ENCODE measurements at regions not wholly inside any gene's neighbourhood (a gene's known extent, or its start where the extent isn't known, plus 50 kb on each side); places are given as distances from the start of the nearest gene placed in this dataset.

DNA sequence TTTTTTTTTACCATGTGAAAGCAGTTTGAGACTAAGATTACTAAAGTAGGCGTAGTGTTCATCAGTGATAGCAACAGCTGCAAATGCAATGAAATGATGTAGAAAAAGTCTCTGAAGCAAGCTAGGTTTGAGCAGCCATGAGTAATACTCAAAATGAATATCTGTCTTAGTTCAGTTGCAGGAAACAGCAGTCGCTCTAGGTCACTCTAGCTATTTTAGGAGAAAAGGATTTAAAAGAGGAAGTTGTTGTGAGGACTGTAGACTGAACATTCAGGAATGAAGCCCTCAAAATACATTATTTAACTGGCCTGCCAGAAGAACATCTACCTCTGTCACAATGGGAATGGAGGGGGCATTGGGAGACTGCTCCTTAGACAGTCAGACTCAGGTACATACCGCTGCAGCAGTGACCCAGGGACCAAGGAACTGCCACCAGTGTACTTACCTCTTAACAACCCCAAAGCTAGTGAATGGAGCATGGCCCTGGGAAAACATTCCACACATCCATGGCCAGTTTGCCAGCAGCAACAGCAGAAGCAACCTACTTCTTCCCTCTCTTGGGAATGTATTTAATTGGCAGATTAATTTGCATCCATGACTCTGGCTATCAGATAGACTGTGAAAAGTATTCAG, 243.0 kb upstream of the KHDRBS2 start:
- DNase-seq (ENCODE audit: low read depth, low spot score): no peak
- in situ Hi-C loops (cut with HindIII; ENCODE audit: low pct_unique_long_range_greater_than_20kb, low sequenced_read_pairs): no loop called here

- in situ Hi-C loops (cut with HindIII; ENCODE audit: low pct_unique_long_range_greater_than_20kb, low sequenced_read_pairs): no loop called here
Observed at GRCh38 chr6:62523630-62524029, 237.6 kb upstream of the KHDRBS2 start.

GRCh38 chr6:62519574-62519973, 233.5 kb upstream of the KHDRBS2 start:
- DNase-seq (ENCODE audit: low read depth, low spot score): no peak
- in situ Hi-C loops (cut with HindIII; ENCODE audit: low pct_unique_long_range_greater_than_20kb, low sequenced_read_pairs): no loop called here

More at GRCh38 chr6:62523630-62524029, 237.6 kb upstream of the KHDRBS2 start:
- DNase-seq (ENCODE audit: low read depth, low spot score): no peak

- DNase-seq (ENCODE audit: low read depth, low spot score): no peak
- in situ Hi-C loops (cut with HindIII; ENCODE audit: low pct_unique_long_range_greater_than_20kb, low sequenced_read_pairs): no loop called here
Observed at GRCh38 chr6:62516291-62517141, 230.5 kb upstream of the KHDRBS2 start.

- DNase-seq (ENCODE audit: low read depth, low spot score): no peak
- in situ Hi-C loops (cut with HindIII; ENCODE audit: low pct_unique_long_range_greater_than_20kb, low sequenced_read_pairs): no loop called here
Observed at GRCh38 chr6:62492192-62492822, 206.3 kb upstream of the KHDRBS2 start.

DNA sequence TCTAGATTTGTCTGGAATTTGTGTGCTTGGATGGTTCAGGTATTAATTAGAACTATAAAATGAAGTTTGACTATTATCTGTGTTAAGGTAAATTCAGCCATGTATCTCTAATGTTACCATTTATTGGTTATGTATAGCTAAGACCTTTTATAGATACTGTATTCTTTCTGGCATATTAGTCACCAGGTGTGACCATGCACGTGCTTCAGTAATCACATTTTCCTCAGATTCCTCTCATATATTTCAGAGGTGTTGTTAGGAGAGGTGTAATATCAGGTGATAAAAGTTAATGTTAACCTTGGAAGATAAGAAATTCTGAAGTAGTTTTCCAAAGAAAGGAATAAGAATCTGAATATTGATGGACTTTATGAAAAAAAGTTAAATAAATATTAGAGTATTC, 194.5 kb upstream of the KHDRBS2 start:
- in situ Hi-C loops (cut with HindIII; ENCODE audit: low pct_unique_long_range_greater_than_20kb, low sequenced_read_pairs): no loop called here
- DNase-seq (ENCODE audit: low read depth, low spot score): no peak

DNA sequence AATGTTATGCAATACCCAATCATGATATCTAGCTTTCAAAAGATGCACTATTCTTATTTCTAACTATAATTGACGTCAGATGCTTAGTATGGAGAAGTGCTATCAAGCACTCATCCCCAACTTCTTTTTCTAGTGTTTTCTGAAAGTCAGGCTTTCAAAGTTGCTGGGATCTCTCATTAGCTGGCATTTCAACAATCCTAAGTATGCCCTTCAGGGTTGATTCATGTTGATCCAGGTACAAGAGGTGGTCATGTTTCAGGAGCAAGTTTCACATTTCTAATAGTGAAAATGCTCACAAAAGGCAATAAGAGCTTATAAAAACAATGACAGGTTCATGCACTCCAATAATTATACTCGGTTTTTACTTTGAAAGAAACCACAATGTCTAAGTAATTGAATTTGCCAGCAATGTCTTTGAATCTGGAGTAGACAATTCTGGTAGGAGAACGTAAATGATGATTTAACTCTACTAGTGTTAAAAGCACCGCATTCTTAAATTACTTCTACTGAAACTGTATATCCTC, 193.7 kb upstream of the KHDRBS2 start:
- in situ Hi-C loops (cut with HindIII; ENCODE audit: low pct_unique_long_range_greater_than_20kb, low sequenced_read_pairs): no loop called here
- no peak for DNase-seq (ENCODE audit: low read depth, low spot score)

DNA sequence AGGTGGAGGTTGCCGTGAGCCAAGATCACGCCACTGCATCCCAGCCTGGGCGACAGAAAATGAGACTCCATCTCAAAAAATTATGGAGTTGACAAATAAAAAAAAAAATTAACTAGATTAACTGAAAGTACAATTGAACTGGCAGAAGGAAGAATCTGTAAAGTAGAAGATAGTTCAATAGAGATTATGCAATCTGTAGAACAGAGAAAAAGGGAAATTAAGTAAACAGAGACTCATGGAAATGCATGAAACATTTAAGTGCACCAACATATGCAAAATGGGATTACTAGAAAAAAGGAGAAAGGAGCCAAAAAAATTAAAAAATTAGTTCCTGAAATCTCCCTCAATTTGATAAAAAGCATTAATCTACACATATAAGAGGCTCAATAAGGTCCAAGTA, 188.8 kb upstream of the KHDRBS2 start:
- no peak for DNase-seq (ENCODE audit: low read depth, low spot score)
- in situ Hi-C loops (cut with HindIII; ENCODE audit: low pct_unique_long_range_greater_than_20kb, low sequenced_read_pairs): no loop called here

DNA sequence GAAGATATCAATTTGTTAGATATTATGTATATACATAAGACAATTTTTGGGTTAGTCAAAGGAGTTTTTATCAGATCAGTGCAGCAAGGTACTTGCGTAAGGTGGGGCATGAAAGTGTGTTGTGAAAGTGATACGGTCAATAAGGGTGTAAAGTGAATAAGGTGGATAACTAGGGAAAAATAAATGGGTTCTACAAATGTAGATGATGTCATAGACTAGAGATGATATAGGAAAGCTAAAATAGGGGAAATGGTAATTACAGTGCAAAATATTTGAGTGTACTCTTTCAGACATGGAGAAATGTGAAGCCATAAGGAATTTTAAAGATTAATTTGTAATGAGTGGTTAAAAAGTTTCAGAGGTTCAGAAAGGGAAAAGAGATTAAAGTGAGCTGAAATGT, 180.6 kb upstream of the KHDRBS2 start:
- in situ Hi-C loops (cut with HindIII; ENCODE audit: low pct_unique_long_range_greater_than_20kb, low sequenced_read_pairs): no loop called here
- no peak for DNase-seq (ENCODE audit: low read depth, low spot score)

DNA sequence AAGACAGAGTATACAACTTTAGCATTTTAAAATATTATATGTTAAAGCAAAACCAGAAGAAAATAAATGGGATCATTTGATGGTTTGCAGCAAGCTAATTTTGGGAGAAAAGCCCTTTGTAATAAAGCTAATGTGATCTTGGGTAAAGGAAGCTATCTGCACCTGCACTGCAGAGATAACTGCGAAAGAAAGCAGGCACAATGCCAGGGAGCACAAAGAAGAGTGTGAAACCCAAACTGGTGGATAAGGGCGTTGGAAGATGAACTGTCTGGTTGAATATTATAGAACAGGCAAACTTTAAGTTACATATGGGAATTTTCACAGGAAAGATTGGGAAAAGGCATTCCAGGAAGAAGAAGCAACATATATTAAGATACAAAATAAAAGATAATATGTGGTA, 179.2 kb upstream of the KHDRBS2 start:
- in situ Hi-C loops (cut with HindIII; ENCODE audit: low pct_unique_long_range_greater_than_20kb, low sequenced_read_pairs): no loop called here

GRCh38 chr6:62452586-62452985, 166.6 kb upstream of the KHDRBS2 start:
- in situ Hi-C loops (cut with HindIII; ENCODE audit: low pct_unique_long_range_greater_than_20kb, low sequenced_read_pairs): no loop called here
- DNase-seq (ENCODE audit: low read depth, low spot score): no peak

More for the DNA sequence above, 179.2 kb upstream of the KHDRBS2 start:
- DNase-seq (ENCODE audit: low read depth, low spot score): no peak

DNA sequence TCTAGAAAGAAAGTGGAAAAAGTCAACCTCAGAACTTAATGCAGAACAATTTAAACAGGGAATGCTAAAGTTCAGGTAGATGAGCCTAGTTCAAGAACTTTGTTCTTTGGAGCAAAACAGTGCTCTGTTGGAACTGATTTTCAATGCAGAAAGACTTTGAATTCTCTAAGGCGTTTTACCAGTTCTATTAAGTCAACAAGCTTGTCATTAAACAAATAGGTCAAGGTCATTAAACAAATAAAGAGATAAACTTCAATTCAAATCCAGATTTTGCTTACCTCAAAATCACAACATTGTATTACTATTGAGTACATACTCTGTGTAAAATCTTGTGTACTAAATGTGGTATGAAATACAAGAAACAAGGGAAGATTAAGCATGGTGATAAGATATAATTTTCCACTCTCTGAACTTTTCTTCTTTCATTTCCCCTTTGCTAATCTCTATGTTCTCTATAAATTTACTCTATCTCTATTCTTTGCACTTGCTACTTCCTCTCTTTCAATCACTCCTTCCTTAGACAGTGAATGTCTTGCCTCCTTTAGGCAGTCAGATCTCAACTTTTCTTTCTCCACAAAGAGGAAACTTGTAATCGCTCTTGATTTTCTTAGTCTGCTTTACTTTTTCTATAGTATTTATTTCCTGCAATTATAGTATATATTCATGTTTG, 160.8 kb upstream of the KHDRBS2 start:
- in situ Hi-C loops (cut with HindIII; ENCODE audit: low pct_unique_long_range_greater_than_20kb, low sequenced_read_pairs): no loop called here

GRCh38 chr6:62445521-62445920, 159.5 kb upstream of the KHDRBS2 start:
- in situ Hi-C loops (cut with HindIII; ENCODE audit: low pct_unique_long_range_greater_than_20kb, low sequenced_read_pairs): no loop called here
- DNase-seq (ENCODE audit: low read depth, low spot score): no peak

More for the DNA sequence above, 160.8 kb upstream of the KHDRBS2 start:
- no peak for DNase-seq (ENCODE audit: low read depth, low spot score)

- in situ Hi-C loops (cut with HindIII; ENCODE audit: low pct_unique_long_range_greater_than_20kb, low sequenced_read_pairs): no loop called here
- DNase-seq (ENCODE audit: low read depth, low spot score): no peak
Observed at GRCh38 chr6:62441182-62441581, 155.2 kb upstream of the KHDRBS2 start.

DNA sequence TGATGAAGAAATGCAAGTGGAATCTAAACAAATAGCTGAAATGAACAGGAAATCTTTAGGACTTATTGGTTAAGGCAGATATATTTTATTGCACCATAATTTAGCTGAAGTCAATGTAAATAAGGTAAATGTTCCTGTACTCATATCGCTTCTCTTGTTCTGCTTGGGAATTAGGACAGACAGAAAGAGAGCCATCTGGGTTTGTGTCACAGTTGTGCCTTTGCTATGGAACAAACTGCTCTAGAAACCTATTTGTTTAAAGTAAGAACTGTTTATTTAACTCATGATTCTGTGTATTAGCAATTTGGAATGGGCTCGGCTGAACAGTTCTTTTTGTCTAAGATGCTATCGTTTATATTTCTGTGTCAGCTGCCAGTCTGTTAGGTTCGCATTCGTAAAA, 143.8 kb upstream of the KHDRBS2 start:
- in situ Hi-C loops (cut with HindIII; ENCODE audit: low pct_unique_long_range_greater_than_20kb, low sequenced_read_pairs): no loop called here
- no peak for DNase-seq (ENCODE audit: low read depth, low spot score)

GRCh38 chr6:62400521-62401259, 114.7 kb upstream of the KHDRBS2 start:
- in situ Hi-C loops (cut with HindIII; ENCODE audit: low pct_unique_long_range_greater_than_20kb, low sequenced_read_pairs): no loop called here
- no peak for DNase-seq (ENCODE audit: low read depth, low spot score)

DNA sequence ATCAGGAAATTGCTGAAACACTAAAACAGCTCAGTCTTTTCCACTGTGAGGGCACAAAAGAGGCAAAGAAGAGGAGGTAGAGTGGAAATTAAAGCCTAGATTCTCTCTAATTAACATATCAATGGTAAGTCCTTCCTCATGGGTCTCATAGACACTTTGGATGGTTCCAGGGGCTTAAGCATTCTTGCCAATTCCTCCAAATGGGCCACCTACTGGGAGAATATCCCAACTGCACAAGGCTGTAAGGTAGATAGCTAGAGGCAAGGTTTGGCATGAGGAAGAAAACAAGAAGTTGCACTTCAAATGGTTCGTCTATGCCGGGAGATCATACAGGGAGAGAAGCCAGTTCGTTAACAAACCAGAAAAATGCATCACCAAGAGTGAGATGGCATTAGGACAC, 107.6 kb upstream of the KHDRBS2 start:
- in situ Hi-C loops (cut with HindIII; ENCODE audit: low pct_unique_long_range_greater_than_20kb, low sequenced_read_pairs): no loop called here
- peak; percentile 5 for DNase-seq (ENCODE audit: low read depth, low spot score)

Measured in SK-MEL-5 (cell line).